ENCODE measurements at regions not wholly inside any gene's neighbourhood (a gene's known extent, or its start where the extent isn't known, plus 50 kb on each side); places are given as distances from the start of the nearest gene placed in this dataset.
A peak's percentile ranks its signal among the peaks of the same experiment; 100 is the strongest.

DNA sequence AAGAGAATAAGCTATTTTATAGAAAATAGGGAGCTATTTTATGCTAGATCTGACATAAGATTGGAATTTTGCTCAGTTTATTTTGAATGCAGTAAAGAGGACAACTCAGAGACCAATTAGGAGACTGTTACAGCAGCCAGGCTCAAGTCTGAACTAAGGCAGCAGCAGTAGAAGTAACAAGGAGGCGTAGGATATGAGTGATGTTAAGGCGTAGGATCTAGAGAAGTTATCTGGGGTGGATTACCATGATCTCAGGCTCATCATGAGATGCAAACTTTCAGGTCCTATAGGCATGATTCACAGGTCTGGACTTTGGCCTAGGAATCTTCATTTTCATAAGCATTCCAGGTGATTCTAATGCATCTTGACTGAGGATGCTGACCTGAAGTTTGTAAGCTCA, 108.9 kb upstream of the BLID start:
- no peak for DNase-seq (ENCODE audit: low spot score)
- TF ChIP-seq, protein P1, sequence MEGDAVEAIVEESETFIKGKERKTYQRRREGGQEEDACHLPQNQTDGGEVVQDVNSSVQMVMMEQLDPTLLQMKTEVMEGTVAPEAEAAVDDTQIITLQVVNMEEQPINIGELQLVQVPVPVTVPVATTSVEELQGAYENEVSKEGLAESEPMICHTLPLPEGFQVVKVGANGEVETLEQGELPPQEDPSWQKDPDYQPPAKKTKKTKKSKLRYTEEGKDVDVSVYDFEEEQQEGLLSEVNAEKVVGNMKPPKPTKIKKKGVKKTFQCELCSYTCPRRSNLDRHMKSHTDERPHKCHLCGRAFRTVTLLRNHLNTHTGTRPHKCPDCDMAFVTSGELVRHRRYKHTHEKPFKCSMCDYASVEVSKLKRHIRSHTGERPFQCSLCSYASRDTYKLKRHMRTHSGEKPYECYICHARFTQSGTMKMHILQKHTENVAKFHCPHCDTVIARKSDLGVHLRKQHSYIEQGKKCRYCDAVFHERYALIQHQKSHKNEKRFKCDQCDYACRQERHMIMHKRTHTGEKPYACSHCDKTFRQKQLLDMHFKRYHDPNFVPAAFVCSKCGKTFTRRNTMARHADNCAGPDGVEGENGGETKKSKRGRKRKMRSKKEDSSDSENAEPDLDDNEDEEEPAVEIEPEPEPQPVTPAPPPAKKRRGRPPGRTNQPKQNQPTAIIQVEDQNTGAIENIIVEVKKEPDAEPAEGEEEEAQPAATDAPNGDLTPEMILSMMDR (IDR thresholded peaks at IDR 0.05), result no peak

DNA sequence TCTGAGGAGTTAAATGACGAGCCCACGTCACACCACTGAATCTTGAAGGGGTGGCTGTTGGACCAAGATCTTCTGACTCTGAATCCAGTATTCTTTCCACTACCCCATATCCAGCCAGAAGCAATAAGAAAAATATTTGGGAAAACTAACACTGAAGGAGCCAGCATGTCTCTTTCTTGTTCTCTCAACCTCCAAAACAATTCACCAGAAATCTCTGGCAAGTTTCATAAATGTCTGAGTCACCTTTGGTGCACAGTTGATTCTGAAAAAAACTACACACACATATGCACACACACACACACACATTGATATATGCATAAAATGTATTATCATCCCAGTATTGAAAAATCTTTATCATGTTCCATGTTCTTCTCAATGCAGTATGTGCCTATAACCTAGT, 104.3 kb upstream of the BLID start:
- TF ChIP-seq, protein P1 (IDR thresholded peaks at IDR 0.05), result no peak
- DNase-seq (ENCODE audit: low spot score) (no peak), ATAC-seq (ENCODE audit: low FRiP score) (no peak)

More for the DNA sequence above, 108.9 kb upstream of the BLID start:
- no peak for ATAC-seq (ENCODE audit: low FRiP score)

DNA sequence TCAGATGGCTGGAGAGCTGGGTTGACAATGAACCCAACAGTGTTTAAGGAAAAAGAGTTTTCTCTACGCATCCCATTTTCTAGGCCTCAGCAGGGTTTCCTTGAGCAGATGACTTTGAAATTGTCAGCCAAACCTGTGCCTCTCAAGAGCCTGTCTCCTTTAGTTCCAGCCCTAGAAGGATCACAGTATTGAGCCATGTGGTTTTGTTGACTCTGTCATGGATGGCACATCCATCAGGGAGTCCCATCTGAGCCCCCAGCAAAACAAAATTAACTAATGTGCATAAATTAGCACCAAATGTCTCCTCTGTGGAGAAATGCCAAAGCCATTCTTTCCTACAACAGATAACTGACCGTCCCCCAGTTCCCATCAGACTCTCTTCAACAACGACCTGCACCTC, 103.8 kb upstream of the BLID start:
- DNase-seq (ENCODE audit: low spot score) (no peak), ATAC-seq (ENCODE audit: low FRiP score) (no peak)
- TF ChIP-seq, protein P1 (IDR thresholded peaks at IDR 0.05), result no peak

DNA sequence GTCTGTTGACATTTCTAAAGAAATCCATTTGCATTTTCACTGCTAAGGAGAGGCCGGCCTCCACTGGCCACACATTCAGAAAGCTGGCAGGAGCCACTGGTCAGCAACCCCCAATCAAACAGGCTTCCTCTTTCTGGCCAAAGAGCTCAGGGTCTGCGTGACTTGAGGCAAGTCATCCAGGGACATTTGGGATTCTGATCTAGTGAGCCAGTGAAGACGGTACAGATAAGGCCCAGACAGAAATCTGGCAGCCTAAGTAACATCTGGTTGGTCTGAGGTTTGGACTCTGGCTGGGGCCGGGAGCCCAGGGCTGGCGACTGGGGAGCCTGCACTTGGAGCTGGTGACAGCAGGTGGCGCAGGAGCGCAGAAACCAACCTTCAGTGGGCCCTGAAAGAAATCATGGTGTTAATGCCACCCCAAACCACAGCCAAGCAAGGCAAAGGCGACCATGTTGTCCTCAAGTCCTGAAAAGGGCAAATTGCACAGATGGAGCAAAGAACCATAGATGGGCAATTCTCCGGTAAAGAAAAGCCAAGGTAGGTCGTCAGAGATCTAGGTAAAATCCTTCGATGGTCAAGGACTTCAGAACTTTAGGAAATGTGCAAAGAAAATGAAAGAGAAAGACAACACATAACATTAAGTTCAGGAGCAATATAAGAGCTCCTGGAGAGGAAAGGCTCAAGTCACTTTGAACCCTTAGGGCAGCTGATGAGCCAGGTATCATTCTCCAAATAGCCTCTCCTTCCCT, 99.4 kb upstream of the BLID start:
- TF ChIP-seq, protein P1 (IDR thresholded peaks at IDR 0.05), result peak in 2 of 3 donors; percentile 28 to 69
- peak; percentile 88 for ATAC-seq (ENCODE audit: low FRiP score)

DNA sequence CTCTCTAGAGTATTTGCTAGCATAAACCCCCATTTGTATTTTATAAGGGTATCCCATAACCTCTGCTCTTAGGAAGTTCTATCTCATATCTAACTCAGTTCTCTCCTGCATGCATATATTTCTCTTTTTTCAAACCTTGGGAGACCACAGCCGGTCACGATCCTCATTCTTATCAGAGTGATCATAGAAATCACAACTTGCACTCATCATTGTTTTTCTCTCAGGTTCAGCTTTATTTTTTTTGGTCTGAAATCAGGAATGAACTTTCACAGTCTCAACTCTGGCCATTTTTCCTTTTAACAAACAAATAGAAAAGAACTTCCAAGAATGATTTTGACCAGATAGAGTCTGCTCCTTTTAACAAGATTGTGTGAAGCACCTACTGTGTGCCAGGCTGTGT, 98.6 kb upstream of the BLID start:
- no peak for DNase-seq (ENCODE audit: low spot score)
- ATAC-seq (ENCODE audit: low FRiP score), result no peak
- TF ChIP-seq, protein P1 (IDR thresholded peaks at IDR 0.05), result no peak

More for the DNA sequence above, 99.4 kb upstream of the BLID start:
- DNase-seq (ENCODE audit: low spot score), result peak; percentile 42

DNA sequence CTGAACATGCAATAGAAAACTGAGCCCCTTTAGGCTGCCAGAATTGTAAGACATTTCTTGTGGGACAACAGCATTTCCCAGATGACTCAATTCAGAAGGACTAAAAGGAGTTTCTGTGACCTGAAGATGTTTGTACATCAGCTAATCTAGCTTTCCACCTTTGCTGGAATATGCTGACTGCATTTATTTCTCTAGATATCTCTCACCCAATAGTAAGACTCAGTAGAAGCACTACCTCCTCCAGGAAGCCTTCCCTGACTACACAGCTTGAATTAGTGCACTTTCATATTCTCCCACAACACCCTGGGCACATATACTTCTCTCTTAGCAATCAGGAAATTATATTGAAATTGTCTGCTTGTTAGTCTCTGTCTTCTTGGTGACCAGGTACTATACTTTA, 98.1 kb upstream of the BLID start:
- no peak for DNase-seq (ENCODE audit: low spot score)
- TF ChIP-seq, protein P1 (IDR thresholded peaks at IDR 0.05), result no peak
- no peak for ATAC-seq (ENCODE audit: low FRiP score)

DNA sequence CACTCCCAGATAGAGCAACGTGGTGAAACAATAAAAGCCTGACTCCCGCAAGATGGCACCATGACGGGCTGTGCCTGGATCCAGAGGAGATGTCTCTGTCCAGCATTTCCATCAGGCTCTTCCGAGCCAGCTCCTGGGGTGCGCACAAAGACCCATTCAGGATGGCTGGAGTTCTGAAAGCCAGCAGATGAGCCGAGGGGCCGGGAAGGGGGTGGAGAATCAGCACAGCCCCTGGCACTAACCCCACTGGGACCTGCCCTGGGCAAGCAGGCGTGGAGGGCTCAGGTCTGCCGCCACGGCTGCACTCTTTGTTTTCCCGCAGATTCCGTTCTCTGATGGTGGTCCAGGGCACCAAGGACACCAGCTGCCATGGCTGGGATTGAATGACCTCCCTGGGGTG, 97.2 kb upstream of the BLID start:
- ATAC-seq (ENCODE audit: low FRiP score), result no peak
- TF ChIP-seq, protein P1 (IDR thresholded peaks at IDR 0.05), result no peak
- DNase-seq (ENCODE audit: low spot score), result no peak

Data from omental fat pad (tissue), 3 donors.